Type B pancreatic cell (in vitro differentiated cells): ENCODE measurements at regions not wholly inside any gene's neighbourhood (a gene's known extent, or its start where the extent isn't known, plus 50 kb on each side); places are given as distances from the start of the nearest gene placed in this dataset.
"Not testable (repeated sequence)": the region's sequence is repeated elsewhere in the genome, so short reads cannot be mapped to it uniquely, and the experiment has no call there.

ENCODE experiments used
- DNase-seq: peaks from one replicate; pipeline ENCODE4 v3.0.0; 2021; ENCODE audit warnings: mixed read lengths; ENCODE audit not compliant: unreplicated experiment; ENCODE audit errors: extremely low spot score
- H3K27ac Mint-ChIP-seq: 2 replicates; pipeline ENCODE4 v1.8.0; 2021; ENCODE audit warnings: mild to moderate bottlenecking, mixed read lengths
- H3K27me3 Mint-ChIP-seq: 2 replicates; pipeline ENCODE4 v1.8.0; 2021; ENCODE audit warnings: mixed read lengths
- H3K36me3 Mint-ChIP-seq: 2 replicates; pipeline ENCODE4 v1.8.0; 2021; ENCODE audit warnings: mixed read lengths
- H3K4me1 Mint-ChIP-seq: one replicate; pipeline ENCODE4 v1.8.0; 2021; ENCODE audit warnings: mixed read lengths; ENCODE audit not compliant: unreplicated experiment
- H3K4me3 Mint-ChIP-seq: 2 replicates; pipeline ENCODE4 v1.8.0; 2021; ENCODE audit warnings: mild to moderate bottlenecking, mixed read lengths
- H3K9me3 Mint-ChIP-seq: 2 replicates; pipeline ENCODE4 v1.8.0; 2021; ENCODE audit warnings: mixed read lengths
- TF ChIP-seq, protein P1 (sequence below): fragments of 200-600 bp; sonication (generic); conservative IDR thresholded peaks from 2 replicates; pipeline ENCODE4 v1.5.0; 2021; ENCODE audit warnings: antibody characterized with exemption, mild to moderate bottlenecking

GRCh38 chr5:112552216-112552615 is 133.1 kb upstream of the EPB41L4A start:
- H3K9me3 Mint-ChIP-seq, result no peaks in the 10 kb centered on the region
- no peaks in the 10 kb centered on the region for H3K36me3 Mint-ChIP-seq
- H3K4me1 Mint-ChIP-seq, result peaks cover 25% of the 10 kb centered on the region
- H3K27me3 Mint-ChIP-seq, result no peaks in the 10 kb centered on the region
- no peak overlapping the region for H3K27ac Mint-ChIP-seq
- no peak overlapping the region for H3K4me3 Mint-ChIP-seq
- no peak for DNase-seq
- TF ChIP-seq, protein P1, sequence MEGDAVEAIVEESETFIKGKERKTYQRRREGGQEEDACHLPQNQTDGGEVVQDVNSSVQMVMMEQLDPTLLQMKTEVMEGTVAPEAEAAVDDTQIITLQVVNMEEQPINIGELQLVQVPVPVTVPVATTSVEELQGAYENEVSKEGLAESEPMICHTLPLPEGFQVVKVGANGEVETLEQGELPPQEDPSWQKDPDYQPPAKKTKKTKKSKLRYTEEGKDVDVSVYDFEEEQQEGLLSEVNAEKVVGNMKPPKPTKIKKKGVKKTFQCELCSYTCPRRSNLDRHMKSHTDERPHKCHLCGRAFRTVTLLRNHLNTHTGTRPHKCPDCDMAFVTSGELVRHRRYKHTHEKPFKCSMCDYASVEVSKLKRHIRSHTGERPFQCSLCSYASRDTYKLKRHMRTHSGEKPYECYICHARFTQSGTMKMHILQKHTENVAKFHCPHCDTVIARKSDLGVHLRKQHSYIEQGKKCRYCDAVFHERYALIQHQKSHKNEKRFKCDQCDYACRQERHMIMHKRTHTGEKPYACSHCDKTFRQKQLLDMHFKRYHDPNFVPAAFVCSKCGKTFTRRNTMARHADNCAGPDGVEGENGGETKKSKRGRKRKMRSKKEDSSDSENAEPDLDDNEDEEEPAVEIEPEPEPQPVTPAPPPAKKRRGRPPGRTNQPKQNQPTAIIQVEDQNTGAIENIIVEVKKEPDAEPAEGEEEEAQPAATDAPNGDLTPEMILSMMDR, result no peak

DNA sequence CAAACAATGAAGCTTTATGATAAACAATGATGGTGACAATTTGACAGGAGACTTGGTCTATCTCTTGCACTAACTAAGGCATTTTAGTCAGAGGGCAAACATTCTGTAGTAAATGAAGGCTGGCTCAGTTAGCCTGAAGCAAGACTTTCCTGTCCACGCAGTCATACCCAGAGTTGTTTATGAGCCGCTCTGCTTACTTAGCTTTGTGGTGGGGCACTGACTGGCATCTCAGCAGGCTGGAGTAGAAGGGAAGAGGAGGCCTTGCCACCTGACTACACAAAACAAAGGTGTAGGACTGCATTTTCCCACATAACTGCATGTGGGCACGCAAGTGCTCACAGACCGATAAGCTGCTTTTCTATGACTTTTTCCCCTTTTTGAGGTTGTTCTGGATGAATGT is 133.7 kb upstream of the EPB41L4A start:
- peaks cover 25% of the 10 kb centered on the region for H3K4me1 Mint-ChIP-seq
- H3K27ac Mint-ChIP-seq, result no peak overlapping the region
- no peaks in the 10 kb centered on the region for H3K36me3 Mint-ChIP-seq
- no peaks in the 10 kb centered on the region for H3K9me3 Mint-ChIP-seq
- no peak for DNase-seq
- H3K27me3 Mint-ChIP-seq, result no peaks in the 10 kb centered on the region
- no peak overlapping the region for H3K4me3 Mint-ChIP-seq
- TF ChIP-seq, protein P1, result no peak

- DNase-seq, result no peak
- no peaks in the 10 kb centered on the region for H3K9me3 Mint-ChIP-seq
- H3K4me1 Mint-ChIP-seq, result peaks cover 20% of the 10 kb centered on the region
- H3K4me3 Mint-ChIP-seq, result no peak overlapping the region
- H3K27me3 Mint-ChIP-seq, result no peaks in the 10 kb centered on the region
- TF ChIP-seq, protein P1, result no peak
- no peaks in the 10 kb centered on the region for H3K36me3 Mint-ChIP-seq
- H3K27ac Mint-ChIP-seq, result no peak overlapping the region
Observed at GRCh38 chr5:112554101-112554977, 135.3 kb upstream of the EPB41L4A start.

- Mint-ChIP-seq H3K4me1 (peaks cover 20% of the 10 kb centered on the region), H3K9me3 (no peaks in the 10 kb centered on the region), H3K4me3 (no peak overlapping the region), H3K36me3 (no peaks in the 10 kb centered on the region), H3K27ac (no peak overlapping the region), H3K27me3 (no peaks in the 10 kb centered on the region)
- DNase-seq, result no peak
- TF ChIP-seq, protein P1, result no peak
Observed at GRCh38 chr5:112555197-112555596, 136.1 kb upstream of the EPB41L4A start.

GRCh38 chr5:112555691-112556090 is 136.6 kb upstream of the EPB41L4A start:
- no peaks in the 10 kb centered on the region for H3K36me3 Mint-ChIP-seq
- no peaks in the 10 kb centered on the region for H3K9me3 Mint-ChIP-seq
- TF ChIP-seq, protein P1, result no peak
- no peak for DNase-seq
- H3K4me1 Mint-ChIP-seq, result peaks cover 20% of the 10 kb centered on the region
- no peak overlapping the region for H3K4me3 Mint-ChIP-seq
- no peak overlapping the region for H3K27ac Mint-ChIP-seq
- H3K27me3 Mint-ChIP-seq, result no peaks in the 10 kb centered on the region

GRCh38 chr5:112559501-112559900 is 140.4 kb upstream of the EPB41L4A start:
- H3K9me3 Mint-ChIP-seq, H3K36me3 Mint-ChIP-seq, H3K4me3 Mint-ChIP-seq, H3K27me3 Mint-ChIP-seq, H3K27ac Mint-ChIP-seq, DNase-seq, H3K4me1 Mint-ChIP-seq: not testable (repeated sequence)
